GM12878 (cell line): ENCODE measurements at regions not wholly inside any gene's neighbourhood (a gene's known extent, or its start where the extent isn't known, plus 50 kb on each side); places are given as distances from the start of the nearest gene placed in this dataset.
"Not testable (repeated sequence)": the region's sequence is repeated elsewhere in the genome, so short reads cannot be mapped to it uniquely, and the experiment has no call there.

Source experiments
- ATAC-seq: fragments of 200-7000 bp; cut with Tn5 transposase; 3 replicates; pipeline ENCODE4 v1.9.1; 2020; ENCODE audit warnings: mild to moderate bottlenecking, moderate library complexity
- BruUV-seq: library from RNA; stranded (reverse); fragments of 400-500 nt; replicated peaks from 2 replicates; lab custom pipeline; 2021; lab: Mats Ljungman, UMichigan
- CTCF ChIA-PET: fragments of 300-600 bp; sonication (Branson Sonifier 250); formaldehyde crosslinking; extraction: SDS; loops from one replicate; lab custom pipeline; 2021; ENCODE audit warnings: inconsistent platforms; lab: Yijun Ruan, JAX
- POLR2A ChIA-PET: fragments of 350-600 bp; formaldehyde crosslinking; extraction: SDS; loops from one replicate; lab custom pipeline; 2021; ENCODE audit warnings: inconsistent platforms; lab: Charles Lee
- RAD21 ChIA-PET: fragments of 300-600 bp; sonication (Branson Sonifier 250); formaldehyde crosslinking; loops from one replicate; lab custom pipeline; 2023; ENCODE audit warnings: antibody characterized with exemption; ENCODE audit not compliant: unreplicated experiment; lab: Charles Lee
- SMC1A ChIA-PET: fragments of 300-600 bp; sonication (Branson Sonifier 250); formaldehyde crosslinking; loops from one replicate; lab custom pipeline; 2023; ENCODE audit not compliant: unreplicated experiment, uncharacterized antibody; lab: Charles Lee
- DNase-seq: peaks from one replicate; pipeline ENCODE4 v3.0.0-alpha.2; 2011; ENCODE audit warnings: low read depth, low spot score
- FAIRE-seq: peaks from 3 replicates; lab custom pipeline; 2011; peaks lifted over from hg19 to GRCh38; lab: Jason Lieb, UNC
- H2AFZ ChIP-seq: 2 replicates; pipeline ENCODE4 v1.6.0; 2011; ENCODE audit warnings: low read depth, low read length, control low read depth; ENCODE audit not compliant: control insufficient read depth
- H3K27ac ChIP-seq: 2 replicates; pipeline ENCODE4 v1.5.1; 2011; ENCODE audit warnings: control low read depth; ENCODE audit not compliant: control insufficient read depth, insufficient read depth
- H3K27me3 ChIP-seq, 2 experiments: replicated peaks in 1 of 2; 2 replicates each; pipeline versions ENCODE4 v1.6.0 to v1.6.1; 2011; ENCODE audit warnings: low read length in 1 of 2; ENCODE audit not compliant: control insufficient read depth in 2 of 2, insufficient read depth in 2 of 2
- H3K36me3 ChIP-seq, 2 experiments: 2 replicates each; pipeline ENCODE4 v1.5.1; 2011; ENCODE audit warnings: low read length in 1 of 2; ENCODE audit not compliant: control insufficient read depth in 2 of 2, insufficient read depth in 2 of 2
- H3K4me1 ChIP-seq: 2 replicates; pipeline ENCODE4 v1.6.1; 2011; ENCODE audit warnings: mild to moderate bottlenecking, low read length, moderate library complexity, mixed read lengths; ENCODE audit not compliant: control insufficient read depth, insufficient read depth
- H3K4me2 ChIP-seq: 2 replicates; pipeline ENCODE4 v1.6.0; 2011; ENCODE audit warnings: control low read depth; ENCODE audit not compliant: control insufficient read depth, insufficient read depth
- H3K4me3 ChIP-seq: fragments of 200-600 bp; sonication (generic); 2 replicates; pipeline ENCODE4 v1.5.1; 2016
- H3K79me2 ChIP-seq: 2 replicates; pipeline ENCODE4 v1.6.0; 2011; ENCODE audit warnings: low read length; ENCODE audit not compliant: control insufficient read depth, insufficient read depth
- H3K9ac ChIP-seq: 2 replicates; pipeline ENCODE4 v1.8.0; 2011; ENCODE audit warnings: low read length, control low read depth, mixed read lengths; ENCODE audit not compliant: control insufficient read depth, insufficient read depth
- H3K9me3 ChIP-seq: replicated peaks from 3 replicates; pipeline ENCODE4 v1.5.1; 2011; ENCODE audit warnings: mild to moderate bottlenecking, low read length; ENCODE audit not compliant: control insufficient read depth, insufficient read depth
- H4K20me1 ChIP-seq: 2 replicates; pipeline ENCODE4 v1.6.0; 2011; ENCODE audit not compliant: control insufficient read depth, insufficient read depth
- CHD1 ChIP-seq: IDR thresholded peaks from 2 replicates; pipeline ENCODE4 v1.6.1; 2012; ENCODE audit warnings: low read depth, low read length, improper control_type of control experiment
- FOXK2 ChIP-seq: fragments of 450-650 bp; IDR thresholded peaks from 2 replicates; pipeline ENCODE4 v1.6.1; 2017; ENCODE audit warnings: mild to moderate bottlenecking, moderate library complexity
- HDGF ChIP-seq: fragments of 450-650 bp; IDR thresholded peaks from 2 replicates; pipeline ENCODE4 v1.6.1; 2016; ENCODE audit warnings: antibody characterized with exemption
- IKZF2 ChIP-seq, 2 experiments: fragments of 450-650 bp; IDR thresholded peaks; 2 replicates each; pipeline ENCODE4 v1.6.1; 2017; ENCODE audit warnings: mild to moderate bottlenecking in 2 of 2, moderate library complexity in 2 of 2
- IRF4 ChIP-seq: IDR thresholded peaks from 2 replicates; pipeline ENCODE4 v1.6.1; 2011; ENCODE audit warnings: low read depth, low read length
- RUNX3 ChIP-seq: IDR thresholded peaks from 2 replicates; pipeline ENCODE4 v1.6.1; 2012; ENCODE audit warnings: low read length, inconsistent platforms
- ZBED1 ChIP-seq: IDR thresholded peaks from 2 replicates; pipeline ENCODE4 v1.6.1; 2016; ENCODE audit warnings: borderline replicate concordance
- WGBS: methylation state at CpG from one replicate; pipeline ENCODE4 v1.1.6; 2016; ENCODE audit warnings: low lambda C conversion rate; ENCODE audit not compliant: insufficient replicate concordance, insufficient coverage; ENCODE audit errors: missing lambda C conversion rate; 5-methylcytosine and 5-hydroxymethylcytosine counted together
- in situ Hi-C: fragments of 300-500 bp; cut with MboI; formaldehyde crosslinking; loops from 9 replicates; pipeline ENCODE4 v1.14.3; 2018; ENCODE audit warnings: mixed read lengths
- intact Hi-C: fragments of 100-400 bp; cut with micrococcal nuclease; formaldehyde crosslinking; loops from one replicate; pipeline ENCODE4 v1.14.2; 2022; ENCODE audit not compliant: unreplicated experiment
- TF ChIP-seq, protein P1 (sequence below): fragments of 450-650 bp; IDR thresholded peaks from 2 replicates; pipeline ENCODE4 v1.6.1; 2018; ENCODE audit warnings: mild to moderate bottlenecking, low read depth, moderate library complexity; ENCODE audit not compliant: partially characterized antibody

GRCh38 chrX:96214681-96215080 is 470.0 kb upstream of the DIAPH2 start:
- POLR2A ChIA-PET, H3K79me2 ChIP-seq, BruUV-seq, DNase-seq, intact Hi-C loops, in situ Hi-C loops, FAIRE-seq, RAD21 ChIA-PET, H3K4me3 ChIP-seq, ATAC-seq, H3K4me2 ChIP-seq, CTCF ChIA-PET, H3K27ac ChIP-seq, H3K36me3 ChIP-seq, H3K9ac ChIP-seq, H2AFZ ChIP-seq, H4K20me1 ChIP-seq, H3K27me3 ChIP-seq, H3K4me1 ChIP-seq, H3K9me3 ChIP-seq: not testable (repeated sequence)
- 41% methylated on average over 4 of the region's 4 CpGs for WGBS
- SMC1A ChIA-PET, result interaction anchor here (1.2 kb wide), 1 partner anchor 9 kb away, joined by 3 read pairs; no protein-coding TSS in a partner anchor

DNA sequence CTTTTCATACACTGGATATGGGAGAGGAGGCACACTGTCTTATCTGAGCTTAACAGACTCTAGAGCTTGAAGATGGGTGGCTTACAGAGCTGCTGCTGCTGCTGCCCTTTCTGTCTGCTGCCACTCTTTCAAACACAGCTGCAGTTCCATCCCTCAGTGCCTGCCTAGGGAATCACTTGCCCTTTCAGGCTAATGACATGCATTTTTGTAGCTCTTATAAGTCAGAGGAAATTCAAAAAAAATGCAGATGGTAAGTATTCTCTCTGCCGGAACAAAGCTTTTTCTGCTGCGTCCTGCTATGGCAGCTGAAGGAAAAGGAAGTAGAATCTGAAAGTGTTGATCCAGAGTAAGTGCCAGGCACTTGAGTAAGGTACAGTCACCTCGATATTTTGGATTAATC is 460.4 kb upstream of the DIAPH2 start:
- CTCF ChIA-PET, result no interaction called here
- POLR2A ChIA-PET, result no interaction called here
- H3K9ac ChIP-seq, result no peak overlapping the region
- no peaks in the 10 kb centered on the region for H4K20me1 ChIP-seq
- no peaks in the 10 kb centered on the region for H3K4me1 ChIP-seq
- no peak overlapping the region for H3K27ac ChIP-seq
- BruUV-seq, result no TSS peak
- in situ Hi-C loops, result no loop called here
- RAD21 ChIA-PET, result no interaction called here
- FAIRE-seq (no peak), ATAC-seq (no peak), DNase-seq (no peak)
- no peak overlapping the region for H2AFZ ChIP-seq
- intact Hi-C loops, result no loop called here
- H3K79me2 ChIP-seq, result no peaks in the 10 kb centered on the region
- H3K27me3 ChIP-seq, result no peaks in the 10 kb centered on the region
- H3K4me2 ChIP-seq, result no peak overlapping the region
- SMC1A ChIA-PET, result interaction anchor here (0.7 kb wide), 1 partner anchor 10 kb away, joined by 3 read pairs; no protein-coding TSS in a partner anchor
- H3K36me3 ChIP-seq, result no peaks in the 10 kb centered on the region
- WGBS, result 19% methylated on average over 3 of the region's 3 CpGs
- TF ChIP-seq FOXK2, result no peak
- TF ChIP-seq ZBED1, result no peak
- TF ChIP-seq, protein P1, sequence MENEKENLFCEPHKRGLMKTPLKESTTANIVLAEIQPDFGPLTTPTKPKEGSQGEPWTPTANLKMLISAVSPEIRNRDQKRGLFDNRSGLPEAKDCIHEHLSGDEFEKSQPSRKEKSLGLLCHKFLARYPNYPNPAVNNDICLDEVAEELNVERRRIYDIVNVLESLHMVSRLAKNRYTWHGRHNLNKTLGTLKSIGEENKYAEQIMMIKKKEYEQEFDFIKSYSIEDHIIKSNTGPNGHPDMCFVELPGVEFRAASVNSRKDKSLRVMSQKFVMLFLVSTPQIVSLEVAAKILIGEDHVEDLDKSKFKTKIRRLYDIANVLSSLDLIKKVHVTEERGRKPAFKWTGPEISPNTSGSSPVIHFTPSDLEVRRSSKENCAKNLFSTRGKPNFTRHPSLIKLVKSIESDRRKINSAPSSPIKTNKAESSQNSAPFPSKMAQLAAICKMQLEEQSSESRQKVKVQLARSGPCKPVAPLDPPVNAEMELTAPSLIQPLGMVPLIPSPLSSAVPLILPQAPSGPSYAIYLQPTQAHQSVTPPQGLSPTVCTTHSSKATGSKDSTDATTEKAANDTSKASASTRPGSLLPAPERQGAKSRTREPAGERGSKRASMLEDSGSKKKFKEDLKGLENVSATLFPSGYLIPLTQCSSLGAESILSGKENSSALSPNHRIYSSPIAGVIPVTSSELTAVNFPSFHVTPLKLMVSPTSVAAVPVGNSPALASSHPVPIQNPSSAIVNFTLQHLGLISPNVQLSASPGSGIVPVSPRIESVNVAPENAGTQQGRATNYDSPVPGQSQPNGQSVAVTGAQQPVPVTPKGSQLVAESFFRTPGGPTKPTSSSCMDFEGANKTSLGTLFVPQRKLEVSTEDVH, result no peak
- no peak for TF ChIP-seq IRF4
- TF ChIP-seq RUNX3, result no peak
- TF ChIP-seq CHD1, result no peak
- no peak for TF ChIP-seq IKZF2 (IDR thresholded peaks at IDR 0.05)
- TF ChIP-seq HDGF, result no peak
- no peaks in the 10 kb centered on the region for H3K9me3 ChIP-seq
- no peak overlapping the region for H3K4me3 ChIP-seq
